HG03575 (cell line): ENCODE measurements at regions not wholly inside any gene's neighbourhood (a gene's known extent, or its start where the extent isn't known, plus 50 kb on each side); places are given as distances from the start of the nearest gene placed in this dataset.
"Not testable (repeated sequence)": the region's sequence is repeated elsewhere in the genome, so short reads cannot be mapped to it uniquely, and the experiment has no call there.

ENCODE experiments used
- ATAC-seq: cut with Tn5 transposase; IDR thresholded peaks from one replicate; pipeline ENCODE4 v1.9.1; 2021; ENCODE audit not compliant: unreplicated experiment, insufficient number of reproducible peaks, low FRiP score; ENCODE audit errors: extremely low read depth

DNA sequence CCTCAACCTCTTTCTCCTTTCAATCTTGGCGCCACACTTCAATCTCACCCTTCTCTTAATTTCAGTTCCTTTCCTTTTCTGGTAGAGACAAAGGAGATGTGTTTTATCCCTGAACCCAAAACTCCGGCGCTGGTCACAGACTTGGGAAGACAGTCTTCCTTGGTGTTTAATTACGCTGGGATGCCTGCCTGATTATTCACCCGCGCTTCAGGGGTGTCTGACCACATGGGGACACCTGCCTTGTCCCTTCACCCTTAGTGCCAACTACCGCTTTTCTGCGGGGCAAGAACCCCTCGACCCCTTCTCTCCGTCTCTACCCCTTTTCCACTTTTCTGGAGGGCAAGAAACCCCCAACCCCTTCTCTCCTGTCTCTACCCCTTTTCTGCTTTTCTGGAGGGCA lies 261.1 kb downstream of the SMARCA2 start:
- ATAC-seq, result no peak

DNA sequence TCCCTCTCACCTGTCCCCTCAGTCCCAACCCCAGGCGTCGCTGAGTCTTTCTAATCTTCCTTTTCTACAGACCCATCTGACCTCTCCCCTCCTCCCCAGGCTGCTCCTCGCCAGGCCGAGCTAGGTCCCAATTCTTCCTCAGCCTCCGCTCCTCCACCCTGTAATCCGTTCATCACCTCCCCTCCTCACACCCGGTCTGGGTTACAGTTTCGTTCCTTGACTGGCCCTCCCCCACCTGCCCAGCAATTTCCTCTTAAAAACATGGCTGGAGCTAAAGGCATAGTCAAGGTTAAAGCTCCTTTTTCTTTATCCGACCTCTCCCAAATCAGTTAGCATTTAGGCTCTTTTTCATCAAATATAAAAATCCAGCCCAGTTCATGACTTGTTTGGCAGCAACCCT lies 262.0 kb downstream of the SMARCA2 start:
- not testable (repeated sequence) for ATAC-seq

DNA sequence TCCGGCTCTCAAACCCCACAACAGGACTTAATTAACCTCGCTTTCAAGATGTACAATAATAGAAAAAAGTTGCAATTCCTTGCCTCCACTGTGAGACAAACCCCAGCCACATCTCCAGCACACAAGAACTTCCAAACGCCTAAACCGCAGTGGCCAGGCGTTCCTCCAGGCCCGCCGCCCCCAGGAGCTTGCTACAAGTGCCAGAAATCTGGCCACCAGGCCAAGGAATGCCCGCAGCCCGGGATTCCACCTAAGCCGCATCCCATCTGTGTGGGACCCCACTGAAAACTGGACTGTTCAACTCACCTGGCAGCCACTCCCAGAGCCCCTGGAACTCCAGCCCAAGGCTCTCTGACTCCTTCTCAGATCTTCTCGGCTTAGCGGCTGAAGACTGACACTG lies 262.5 kb downstream of the SMARCA2 start:
- ATAC-seq, result not testable (repeated sequence)

DNA sequence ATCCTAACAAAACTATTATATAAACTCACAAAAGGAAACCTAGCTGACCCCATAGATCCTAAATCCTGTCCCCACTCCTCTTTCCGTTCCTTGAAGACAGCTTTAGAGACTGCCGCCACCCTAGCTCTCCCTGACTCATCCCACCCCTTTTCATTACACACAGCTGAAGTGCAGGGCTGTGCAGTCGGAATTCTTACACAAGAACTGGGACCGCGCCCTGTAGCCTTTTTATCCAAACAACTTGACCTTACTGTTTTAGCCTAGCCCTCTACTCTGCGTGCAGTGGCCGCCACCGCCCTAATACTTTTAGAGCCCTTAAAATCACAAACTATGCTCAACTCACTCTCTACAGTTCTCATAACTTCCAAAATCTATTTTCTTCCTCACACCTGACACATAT lies 264.0 kb downstream of the SMARCA2 start:
- not testable (repeated sequence) for ATAC-seq

DNA sequence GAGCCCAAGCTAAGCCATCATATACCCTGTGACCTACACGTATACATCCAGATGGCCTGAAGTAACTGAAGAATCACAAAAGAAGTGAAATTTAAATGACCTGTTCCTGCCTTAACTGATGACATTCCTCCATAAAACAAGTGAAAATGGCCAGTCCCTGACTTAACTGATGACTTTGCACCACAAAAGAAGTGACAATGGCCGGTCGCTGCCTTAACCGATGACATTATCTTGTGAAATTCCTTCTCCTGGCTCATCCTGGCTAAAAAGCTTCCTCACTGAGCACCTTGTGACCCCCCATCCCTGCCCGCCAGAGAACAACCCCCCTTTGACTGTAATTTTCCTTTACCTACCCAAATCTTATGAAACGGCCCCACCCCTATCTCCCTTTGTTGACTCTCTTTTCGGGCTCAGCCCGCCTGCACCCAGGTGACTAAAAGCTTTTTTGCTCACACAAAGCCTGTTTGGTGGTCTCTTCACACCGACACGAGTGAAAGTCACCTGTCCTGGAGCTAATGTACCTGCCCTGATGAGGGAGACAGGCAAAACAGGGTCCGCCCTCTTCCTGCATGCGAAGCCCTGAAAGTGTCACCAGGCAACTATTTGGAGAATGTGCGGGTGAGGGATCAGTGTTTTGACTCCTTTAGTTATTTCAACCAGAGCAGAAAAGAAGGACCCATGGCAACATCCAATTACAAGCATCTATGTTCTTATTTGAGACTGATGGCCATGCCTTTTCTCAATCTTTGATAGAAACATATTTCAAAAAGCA lies 266.1 kb downstream of the SMARCA2 start:
- ATAC-seq, result no peak

DNA sequence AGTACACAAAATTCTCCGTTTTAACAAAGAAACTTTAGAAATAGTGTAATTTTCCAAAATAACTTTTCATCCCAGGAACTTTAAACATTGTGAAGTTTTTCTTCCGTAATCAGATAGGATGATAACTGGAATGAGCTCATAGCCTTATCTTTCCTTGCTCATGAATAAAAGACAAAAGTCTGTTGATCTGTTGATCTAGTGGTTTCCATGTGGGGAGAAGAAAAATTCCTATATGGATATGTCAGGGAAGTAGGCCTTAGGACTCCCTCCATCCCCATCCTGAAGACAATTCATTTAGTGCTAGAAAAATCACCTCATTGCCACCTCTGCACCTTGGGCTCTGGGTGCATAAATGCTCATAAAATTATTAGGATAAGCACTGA lies 266.6 kb downstream of the SMARCA2 start:
- no peak for ATAC-seq

DNA sequence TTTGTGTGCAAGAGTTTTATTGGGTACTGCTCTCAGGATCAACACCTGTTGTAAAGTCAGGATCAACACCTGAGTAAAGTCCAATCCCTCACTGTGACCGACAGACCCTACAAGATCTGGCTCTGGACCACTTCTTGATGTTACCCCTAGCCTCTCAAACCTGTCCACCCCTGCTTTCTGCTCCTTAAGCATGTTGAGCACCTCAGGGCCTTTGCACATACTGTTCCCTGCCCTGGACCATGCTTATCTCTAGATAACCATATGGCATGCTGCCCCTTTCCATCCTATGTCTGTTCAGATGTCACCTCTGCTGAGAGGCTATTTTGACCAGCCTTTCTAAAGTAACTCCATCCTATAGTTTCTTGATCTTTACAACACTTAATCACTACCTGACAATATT lies 269.6 kb downstream of the SMARCA2 start:
- no peak for ATAC-seq

DNA sequence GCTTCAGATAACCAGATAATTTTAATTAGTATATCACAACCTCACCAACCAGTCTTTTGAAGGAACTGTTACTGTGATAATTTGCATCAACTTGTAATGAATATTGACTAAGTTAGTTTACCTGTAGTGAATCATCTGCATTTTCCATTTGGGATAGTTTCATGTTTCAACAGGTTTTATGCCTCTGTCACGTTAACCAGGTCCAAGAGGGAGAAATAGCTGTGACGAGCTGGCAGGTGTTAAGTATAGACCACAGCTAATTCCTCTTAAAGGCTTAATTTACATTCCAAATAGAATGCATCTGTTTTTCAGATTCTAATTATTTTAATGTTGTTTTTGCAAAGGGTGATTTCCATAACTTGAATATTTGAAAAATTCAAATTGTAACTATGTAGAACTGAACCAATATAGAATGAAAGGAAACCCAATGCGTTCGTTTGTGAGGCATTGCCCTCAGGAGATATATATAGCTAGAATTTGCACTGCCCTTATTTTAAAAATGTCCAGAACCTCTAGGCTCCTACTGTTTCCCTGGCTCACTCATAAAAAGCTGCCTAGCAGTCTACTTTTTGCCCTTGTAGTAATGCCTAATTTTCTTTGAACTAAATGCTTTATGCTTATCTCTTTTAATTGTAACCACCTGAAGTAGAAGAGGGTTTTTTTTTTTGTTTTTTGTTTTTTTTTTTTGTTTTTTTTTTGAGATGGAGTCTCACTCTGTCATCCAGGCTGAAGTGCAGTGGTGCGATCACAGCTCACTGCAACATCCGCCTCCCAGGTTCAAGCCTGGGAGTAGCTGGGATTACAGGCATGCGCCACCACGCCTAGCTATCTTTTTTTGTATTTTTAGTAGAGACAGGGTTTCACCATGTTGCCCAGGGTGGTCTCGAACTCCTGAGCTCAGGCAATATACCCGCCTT lies 270.5 kb downstream of the SMARCA2 start:
- ATAC-seq, result no peak

DNA sequence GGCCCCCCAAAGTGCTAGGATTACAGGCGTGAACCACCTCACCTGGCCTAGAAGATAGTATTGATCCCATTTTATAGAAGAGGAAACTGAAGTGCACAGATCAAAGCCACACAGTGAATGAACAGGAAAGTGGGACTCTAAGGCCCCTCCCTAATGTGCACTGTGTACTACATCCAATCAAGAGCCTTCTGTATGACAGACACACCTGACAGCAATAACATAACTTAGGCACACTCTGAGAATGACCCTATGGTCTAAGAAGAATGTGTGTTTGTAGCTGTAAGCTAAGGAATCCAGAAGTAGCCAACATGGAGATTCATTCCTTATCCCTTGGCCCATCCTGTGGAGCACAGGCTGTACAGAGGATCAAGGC lies 271.2 kb downstream of the SMARCA2 start:
- no peak for ATAC-seq

DNA sequence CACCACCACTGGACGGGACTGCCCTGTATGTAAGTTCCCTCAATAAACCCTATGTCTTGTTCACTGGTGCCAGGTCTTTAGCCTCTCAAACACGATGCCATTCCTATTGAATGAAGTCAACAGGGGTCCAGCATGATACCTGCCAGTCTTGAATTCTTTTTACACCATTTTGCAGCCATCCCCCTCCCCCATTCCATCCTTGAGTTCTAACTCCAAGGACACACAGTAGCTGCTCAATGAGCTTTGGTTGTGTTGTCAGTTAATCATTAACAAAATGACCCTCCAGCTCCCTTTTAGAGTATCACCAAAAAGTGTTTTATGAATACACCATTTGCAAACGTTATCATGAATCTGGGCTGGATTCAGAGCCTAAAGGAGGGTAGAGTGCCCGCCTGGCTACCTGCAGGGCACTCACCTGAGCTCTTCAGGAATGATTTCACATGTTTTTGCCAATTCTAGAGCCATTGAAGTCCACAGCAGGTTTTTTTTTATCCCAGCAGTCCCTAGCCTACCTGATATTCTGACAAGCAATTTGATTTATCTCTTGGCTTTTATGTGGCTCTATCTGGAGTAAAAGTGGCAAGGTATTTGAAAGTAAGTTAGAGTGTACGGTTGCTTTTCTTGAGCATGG lies 271.8 kb downstream of the SMARCA2 start:
- ATAC-seq, result no peak

DNA sequence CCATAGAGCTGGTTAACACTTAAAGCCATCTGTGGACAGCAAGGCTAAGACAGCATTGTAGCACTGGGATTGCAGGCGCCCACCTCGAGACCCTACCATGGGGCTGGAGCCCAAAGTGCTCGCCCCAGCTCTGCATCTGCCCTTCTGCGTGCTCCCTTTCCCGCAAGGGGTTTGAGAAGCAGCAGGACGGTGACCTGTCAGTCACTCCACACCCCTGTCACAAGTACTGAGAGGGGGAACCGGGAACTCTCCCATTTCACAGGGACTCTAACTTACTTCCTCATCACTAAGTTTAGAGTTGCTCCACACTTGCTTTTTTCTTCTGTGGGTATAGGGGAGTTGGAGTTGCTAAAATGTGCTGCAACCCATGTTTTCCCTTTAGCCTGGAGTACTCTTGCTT lies 273.2 kb downstream of the SMARCA2 start:
- no peak for ATAC-seq

DNA sequence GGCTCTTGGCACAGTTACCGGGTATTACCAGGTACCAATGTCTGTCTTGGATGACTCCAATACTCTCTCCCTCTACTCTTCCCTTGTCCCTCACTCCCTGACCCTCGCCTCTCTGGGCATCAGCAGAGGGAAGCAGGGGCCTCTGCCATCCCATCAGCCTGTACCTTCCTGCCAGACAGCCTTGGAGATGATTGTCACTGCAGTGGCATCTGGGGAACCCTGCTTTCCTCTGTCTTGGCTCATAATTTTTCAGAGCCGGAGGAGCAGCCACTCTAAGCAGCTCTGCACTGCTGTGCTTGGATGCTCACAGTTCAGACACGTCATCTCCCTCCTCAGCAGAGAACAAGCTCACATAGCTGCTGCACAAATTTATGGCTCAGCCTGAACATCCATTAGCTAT lies 274.1 kb downstream of the SMARCA2 start:
- no peak for ATAC-seq

DNA sequence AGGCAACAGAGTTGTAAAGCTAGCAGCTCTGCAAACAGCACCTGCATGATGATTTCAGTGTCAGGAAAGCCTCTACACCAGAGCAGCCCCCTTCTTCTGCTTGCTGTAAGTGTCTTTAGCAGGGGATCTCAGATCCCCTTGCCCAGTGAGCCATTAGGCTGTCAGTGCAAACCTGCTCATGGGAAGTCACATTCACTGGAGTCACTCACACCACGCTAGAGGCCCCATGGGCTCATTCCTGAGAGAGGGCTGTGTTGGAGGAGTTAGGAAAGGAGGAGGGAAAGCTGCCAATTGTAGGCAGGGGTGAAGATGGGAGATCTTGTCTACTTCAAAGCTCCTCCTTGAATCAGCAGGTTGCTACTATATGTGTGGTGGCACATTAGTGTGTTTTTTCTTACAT lies 275.2 kb downstream of the SMARCA2 start:
- ATAC-seq, result no peak

DNA sequence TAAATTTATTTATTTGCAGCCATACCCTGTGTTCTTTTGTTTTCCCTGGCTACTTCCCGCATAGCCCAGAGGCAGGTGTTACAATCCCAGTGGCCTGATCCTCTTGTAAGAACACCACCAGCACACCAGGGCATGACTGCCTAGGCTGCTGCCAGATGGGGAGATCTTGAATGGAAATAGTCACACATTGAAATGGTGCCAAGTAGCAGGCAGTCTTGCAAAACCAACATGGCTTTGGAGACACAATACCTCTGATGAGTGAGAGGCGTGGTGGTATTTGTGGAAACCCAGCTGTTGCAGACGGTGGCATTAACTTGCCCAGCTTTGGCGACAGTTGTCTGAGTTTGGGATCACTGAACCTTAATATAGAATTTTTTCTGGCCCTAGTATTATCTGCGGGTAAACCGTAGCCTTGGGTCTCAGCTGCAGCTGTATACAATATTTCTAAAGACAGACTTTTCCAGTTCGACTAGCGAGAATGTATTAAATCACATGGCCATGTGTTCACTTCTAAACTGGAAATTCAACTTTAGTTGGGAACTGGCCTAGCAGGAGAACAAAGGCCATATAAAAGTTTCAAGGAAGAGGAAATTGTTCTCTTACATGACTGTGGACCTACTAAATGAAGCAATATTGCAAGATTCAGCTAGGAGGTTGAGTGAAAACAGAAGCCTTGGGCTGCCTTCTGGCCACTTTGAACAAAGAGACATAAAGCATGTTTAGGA lies 277.0 kb downstream of the SMARCA2 start:
- no peak for ATAC-seq

DNA sequence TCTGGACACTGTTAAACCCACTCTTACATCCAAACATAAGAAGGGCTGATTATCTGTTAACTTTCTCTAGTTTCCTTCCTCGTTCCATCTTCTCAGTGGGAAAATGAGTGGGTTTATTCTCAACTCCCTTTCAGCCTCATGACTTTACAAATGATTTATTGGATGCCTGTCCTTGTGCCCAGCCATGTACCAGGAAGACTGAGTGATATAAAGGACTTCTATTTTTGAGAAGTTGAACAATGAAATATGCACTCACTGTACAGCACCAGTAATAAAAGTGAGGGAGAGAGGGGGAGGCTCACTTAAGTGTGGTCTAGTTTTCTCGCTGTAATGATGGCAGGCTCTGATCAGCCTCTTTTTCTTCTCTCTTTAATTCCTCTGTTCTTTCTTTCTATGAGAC lies 277.6 kb downstream of the SMARCA2 start:
- ATAC-seq, result no peak

DNA sequence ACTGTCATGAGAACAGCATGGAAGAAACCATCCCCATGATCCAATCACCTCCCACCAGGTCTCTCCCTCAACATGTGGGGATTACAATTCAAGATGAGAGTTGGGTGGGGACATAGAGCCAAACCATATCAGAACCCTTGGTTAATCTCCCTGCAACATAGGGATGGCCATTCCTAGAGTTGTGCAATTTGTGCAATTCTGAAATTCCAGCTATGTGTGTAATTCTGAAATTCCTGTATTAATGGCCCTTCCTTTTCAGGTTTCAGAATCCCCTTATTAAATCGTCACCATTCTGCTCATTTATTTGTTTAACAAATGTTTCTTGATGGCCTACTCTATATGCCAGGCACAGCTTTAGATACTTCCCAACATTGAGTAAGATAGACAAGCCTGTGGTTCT lies 282.6 kb downstream of the SMARCA2 start:
- no peak for ATAC-seq

DNA sequence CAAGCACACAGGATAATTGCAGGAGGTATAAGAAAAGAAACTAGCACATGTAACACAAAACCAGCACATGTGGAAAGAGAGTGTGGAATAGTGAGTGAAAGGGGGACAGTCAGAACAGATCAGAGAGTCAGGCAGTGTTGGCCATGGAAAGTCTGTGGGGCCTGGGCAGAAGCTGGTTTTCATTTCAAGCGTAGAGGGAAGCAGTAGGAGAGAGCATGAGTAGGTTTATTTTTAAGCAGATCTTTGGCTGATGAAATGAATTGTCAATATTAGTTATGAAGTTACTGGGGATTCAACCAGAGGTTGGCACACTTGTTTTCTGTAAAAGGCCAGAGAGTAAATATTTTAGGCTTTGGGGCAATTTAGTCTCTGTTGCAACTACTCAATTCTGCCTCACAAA lies 283.1 kb downstream of the SMARCA2 start:
- ATAC-seq, result no peak

DNA sequence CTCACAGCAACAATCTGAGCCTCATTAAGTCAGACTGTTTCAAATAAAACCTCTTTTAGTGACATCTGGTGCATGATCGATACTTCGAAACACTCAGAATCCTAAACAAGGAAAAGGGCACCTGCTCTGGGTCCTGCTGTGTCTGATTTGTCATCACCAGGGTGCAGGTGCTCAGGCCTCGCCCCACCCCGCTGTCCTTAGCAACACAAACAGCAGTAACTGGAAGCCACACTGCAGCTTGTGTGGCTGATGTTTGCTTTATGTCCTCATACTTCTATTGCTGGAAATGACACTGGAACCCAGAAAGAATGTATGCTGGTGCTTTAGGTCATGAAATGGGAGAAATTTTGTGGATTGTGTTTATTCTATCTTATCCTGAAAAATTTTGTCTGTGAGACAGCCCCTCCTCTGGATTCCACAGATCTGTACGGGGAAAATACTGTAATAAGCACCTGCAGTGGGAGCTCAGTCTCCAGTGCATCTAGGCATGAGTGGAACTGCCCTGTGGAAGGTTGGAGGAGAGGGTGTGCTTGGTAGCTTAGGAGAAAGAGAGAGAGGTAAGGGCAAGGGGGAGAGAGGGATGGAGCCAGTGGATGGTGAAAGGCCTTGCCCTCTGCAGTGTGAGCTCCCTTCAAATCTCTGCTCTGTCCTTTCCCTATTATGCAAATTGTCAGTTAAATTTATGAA lies 284.2 kb downstream of the SMARCA2 start:
- ATAC-seq, result no peak

DNA sequence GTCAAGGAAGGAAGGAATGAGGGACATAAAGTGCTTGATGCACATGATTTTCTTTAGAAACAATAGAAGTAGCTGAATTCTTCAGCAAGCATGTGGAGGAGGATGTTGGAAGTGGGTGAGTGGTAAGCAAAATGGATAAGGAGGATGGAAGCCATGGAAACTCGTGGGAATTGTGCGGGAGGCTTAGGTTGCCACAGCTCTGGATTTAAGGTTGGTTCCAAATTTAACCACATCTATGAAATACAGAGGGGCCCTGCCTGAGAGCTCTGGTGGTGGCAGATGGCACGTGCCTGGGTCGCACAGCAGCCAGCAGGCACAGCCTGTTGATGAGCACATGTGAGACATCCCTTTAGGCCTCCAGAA lies 284.7 kb downstream of the SMARCA2 start:
- no peak for ATAC-seq
